ENCODE measurements at regions not wholly inside any gene's neighbourhood (a gene's known extent, or its start where the extent isn't known, plus 50 kb on each side); places are given as distances from the start of the nearest gene placed in this dataset.

DNA sequence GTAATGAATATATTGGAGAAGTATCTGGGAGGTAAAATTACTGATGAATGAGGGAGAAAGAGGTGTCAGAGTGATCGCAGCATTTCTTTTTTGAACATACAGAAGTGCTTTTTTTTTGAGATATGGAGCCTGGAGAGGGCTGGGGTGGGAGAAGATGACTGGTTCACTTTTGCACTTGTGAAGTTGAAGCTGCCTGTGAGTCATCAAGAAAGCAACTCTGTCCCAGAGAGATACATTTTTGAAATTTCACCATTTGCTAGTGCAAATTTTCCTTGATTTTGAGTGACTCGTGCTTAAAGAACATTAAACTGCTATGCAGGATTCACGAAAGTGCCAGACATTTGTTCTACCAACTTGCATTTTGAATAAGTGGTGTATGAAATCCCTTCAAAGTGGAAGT is 81.8 kb downstream of the ADRA2A start:
- ChIA-PET POLR2A (no interaction called here), CTCF (no interaction called here)
- no peaks in the 10 kb centered on the region for H3K9me3 ChIP-seq (ENCODE audit: control insufficient read depth in 2 of 3, low read length in 3 of 3)
- peaks cover 0 to 7% of the 10 kb centered on the region in 2 donors for H3K27me3 ChIP-seq (ENCODE audit: control insufficient read depth in 2 of 2, insufficient read depth in 2 of 2, low read length in 2 of 2)
- DNase-seq (no peak), ATAC-seq (no peak)
- H3K9me3 Mint-ChIP-seq: peaks cover 0 to 4% (median 0%) of the 10 kb centered on the region in 11 donors
- no peaks in the 10 kb centered on the region for H3K4me1 ChIP-seq (ENCODE audit: control insufficient read depth in 2 of 2, insufficient read depth in 2 of 2, low read length in 2 of 2)
- intact Hi-C loops (cut with micrococcal nuclease): no loop called here
- H3K27me3 Mint-ChIP-seq: peaks cover 20 to 55% (median 54%) of the 10 kb centered on the region in 5 donors
- no peaks in the 10 kb centered on the region for H3K4me1 Mint-ChIP-seq
- no peak overlapping the region for H3K27ac ChIP-seq (ENCODE audit: low read depth, low read length)
- no peak overlapping the region for H3K27ac Mint-ChIP-seq
- no peak overlapping the region for H3K4me3 ChIP-seq (ENCODE audit: low read length)
- no peaks in the 10 kb centered on the region for H3K36me3 Mint-ChIP-seq
- no peak overlapping the region for H3K4me3 Mint-ChIP-seq
- H3K36me3 ChIP-seq (ENCODE audit: control insufficient read depth in 2 of 3, insufficient read depth in 3 of 3, low read length in 3 of 3): no peaks in the 10 kb centered on the region

DNA sequence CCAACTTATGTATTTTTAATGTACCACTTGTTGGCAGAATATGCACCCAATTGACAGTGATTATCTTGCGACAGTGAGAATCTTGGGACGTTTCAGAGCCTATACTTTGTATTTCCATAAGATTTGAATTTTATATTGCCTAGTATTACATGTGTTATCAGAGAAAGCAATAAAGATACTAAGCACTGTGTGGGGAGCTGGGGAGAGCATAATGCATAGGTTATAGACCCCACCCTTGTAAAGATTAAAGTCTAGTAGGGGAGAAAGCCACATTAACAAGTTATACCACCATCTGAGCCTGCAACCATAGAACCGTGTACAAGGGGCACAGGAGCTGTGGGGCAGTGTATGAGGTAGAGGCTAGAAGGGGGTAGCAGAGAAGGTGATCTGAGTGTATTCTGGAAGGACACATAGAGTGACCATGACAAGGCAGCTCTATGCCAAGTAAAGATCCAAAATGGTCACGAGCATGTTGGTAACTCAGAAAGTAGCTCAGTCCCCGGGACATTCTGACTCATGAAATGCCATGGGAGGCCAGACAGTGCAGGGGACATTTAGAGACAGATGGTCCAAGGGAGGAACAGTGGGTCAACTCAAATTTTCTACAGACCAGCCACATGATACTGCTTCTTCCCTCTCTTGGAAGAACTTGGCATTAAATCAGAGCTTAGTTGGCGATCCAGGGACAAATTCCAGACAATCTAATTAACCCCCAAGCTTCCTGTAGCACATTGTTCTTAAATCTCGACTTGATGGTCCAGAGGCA is 84.5 kb downstream of the ADRA2A start:
- Histone ChIP-seq H3K9me3 (ENCODE audit: control insufficient read depth in 2 of 3, low read length in 3 of 3) (no peaks in the 10 kb centered on the region), H3K27ac (ENCODE audit: low read depth, low read length) (no peak overlapping the region), H3K4me1 (ENCODE audit: control insufficient read depth in 2 of 2, insufficient read depth in 2 of 2, low read length in 2 of 2) (no peaks in the 10 kb centered on the region), H3K27me3 (ENCODE audit: control insufficient read depth in 2 of 2, insufficient read depth in 2 of 2, low read length in 2 of 2) (no peaks in the 10 kb centered on the region), H3K4me3 (ENCODE audit: low read length) (no peak overlapping the region), H3K36me3 (ENCODE audit: control insufficient read depth in 2 of 3, insufficient read depth in 3 of 3, low read length in 3 of 3) (no peaks in the 10 kb centered on the region)
- no peak for ATAC-seq
- DNase-seq: no peak
- CTCF ChIA-PET: no interaction called here
- intact Hi-C loops (cut with micrococcal nuclease): no loop called here
- POLR2A ChIA-PET: no interaction called here
- H3K4me1 Mint-ChIP-seq: no peaks in the 10 kb centered on the region
- H3K9me3 Mint-ChIP-seq: peaks cover 0 to 7% (median 1%) of the 10 kb centered on the region in 11 donors
- no peaks in the 10 kb centered on the region for H3K36me3 Mint-ChIP-seq
- peaks cover 19 to 61% (median 49%) of the 10 kb centered on the region in 5 donors for H3K27me3 Mint-ChIP-seq
- H3K4me3 Mint-ChIP-seq: no peak overlapping the region
- no peak overlapping the region for H3K27ac Mint-ChIP-seq

DNA sequence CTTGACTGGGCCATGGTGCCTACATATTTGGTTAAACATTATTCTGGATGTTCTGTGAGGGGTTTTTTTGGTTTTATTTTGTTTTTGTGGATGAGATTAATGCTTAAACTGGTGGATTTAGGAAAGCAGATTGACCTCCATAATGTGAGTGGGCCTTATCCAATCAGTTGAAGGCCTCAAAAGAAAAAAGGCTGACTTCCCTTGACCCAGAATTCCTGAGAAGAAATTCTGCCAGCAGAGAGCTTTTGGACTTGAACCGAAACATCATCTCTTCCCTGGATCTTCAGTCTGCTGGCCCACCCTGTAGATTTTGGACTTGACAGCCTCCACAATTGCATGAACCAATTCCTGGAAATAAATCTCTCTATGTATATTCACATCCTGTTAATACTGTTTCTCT is 94.4 kb downstream of the ADRA2A start:
- Histone ChIP-seq H3K27ac (ENCODE audit: low read depth, low read length) (no peak overlapping the region), H3K27me3 (ENCODE audit: control insufficient read depth in 2 of 2, insufficient read depth in 2 of 2, low read length in 2 of 2) (no peaks in the 10 kb centered on the region), H3K4me3 (ENCODE audit: low read length) (no peak overlapping the region), H3K4me1 (ENCODE audit: control insufficient read depth in 2 of 2, insufficient read depth in 2 of 2, low read length in 2 of 2) (no peaks in the 10 kb centered on the region), H3K9me3 (ENCODE audit: control insufficient read depth in 2 of 3, low read length in 3 of 3) (no peaks in the 10 kb centered on the region), H3K36me3 (ENCODE audit: control insufficient read depth in 2 of 3, insufficient read depth in 3 of 3, low read length in 3 of 3) (no peaks in the 10 kb centered on the region)
- H3K4me3 Mint-ChIP-seq: no peak overlapping the region
- CTCF ChIA-PET: no interaction called here
- peaks cover 1 to 34% (median 7%) of the 10 kb centered on the region in 11 donors for H3K9me3 Mint-ChIP-seq
- peaks cover 0 to 4% (median 0%) of the 10 kb centered on the region in 5 donors for H3K36me3 Mint-ChIP-seq
- DNase-seq (no peak), ATAC-seq (no peak)
- no peak overlapping the region for H3K27ac Mint-ChIP-seq
- intact Hi-C loops (cut with micrococcal nuclease): no loop called here
- peaks cover 0 to 44% (median 34%) of the 10 kb centered on the region in 5 donors for H3K27me3 Mint-ChIP-seq
- POLR2A ChIA-PET: no interaction called here
- peaks cover 0 to 2% (median 0%) of the 10 kb centered on the region in 7 donors for H3K4me1 Mint-ChIP-seq

DNA sequence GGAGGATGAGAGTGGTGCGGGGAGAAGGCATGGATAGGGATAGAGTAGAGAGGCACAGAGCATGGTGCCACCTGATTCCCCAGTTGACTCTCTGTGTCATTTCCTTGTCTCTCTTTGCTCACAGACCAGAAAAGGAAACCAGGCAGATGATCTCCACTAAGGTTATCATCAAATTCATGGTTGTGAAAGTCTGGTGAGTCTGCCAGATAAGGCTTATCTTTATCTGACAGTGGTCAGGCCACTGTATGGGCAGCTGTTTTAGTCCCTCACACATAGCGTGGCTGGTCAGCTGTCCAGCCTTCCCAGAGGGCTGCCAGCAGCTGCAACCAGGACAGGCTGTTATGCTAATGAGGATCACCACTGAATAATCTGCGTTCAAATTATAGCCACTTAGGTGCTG is 99.0 kb downstream of the ADRA2A start:
- no peaks in the 10 kb centered on the region for H3K27me3 ChIP-seq (ENCODE audit: control insufficient read depth in 2 of 2, insufficient read depth in 2 of 2, low read length in 2 of 2)
- CTCF ChIA-PET: no interaction called here
- intact Hi-C loops (cut with micrococcal nuclease): no loop called here
- H3K36me3 ChIP-seq (ENCODE audit: control insufficient read depth in 2 of 3, insufficient read depth in 3 of 3, low read length in 3 of 3): no peaks in the 10 kb centered on the region
- H3K9me3 ChIP-seq (ENCODE audit: control insufficient read depth in 2 of 3, low read length in 3 of 3): no peaks in the 10 kb centered on the region
- ATAC-seq (peak; percentile 26), DNase-seq (no peak)
- POLR2A ChIA-PET: interaction anchor here (0.7 kb wide), 1 partner anchor 468 kb away, joined by 3 read pairs; no protein-coding TSS in a partner anchor
- Mint-ChIP-seq H3K4me3 (no peak overlapping the region), H3K9me3 (peaks cover 0 to 27% (median 4%) of the 10 kb centered on the region in 11 donors), H3K36me3 (peaks cover 0 to 4% (median 0%) of the 10 kb centered on the region in 5 donors), H3K4me1 (peaks cover 0 to 3% (median 0%) of the 10 kb centered on the region in 7 donors), H3K27me3 (peaks cover 2 to 58% (median 48%) of the 10 kb centered on the region in 5 donors), H3K27ac (no peak overlapping the region)
- H3K27ac ChIP-seq (ENCODE audit: low read depth, low read length): no peak overlapping the region
- no peak overlapping the region for H3K4me3 ChIP-seq (ENCODE audit: low read length)
- H3K4me1 ChIP-seq (ENCODE audit: control insufficient read depth in 2 of 2, insufficient read depth in 2 of 2, low read length in 2 of 2): no peaks in the 10 kb centered on the region

DNA sequence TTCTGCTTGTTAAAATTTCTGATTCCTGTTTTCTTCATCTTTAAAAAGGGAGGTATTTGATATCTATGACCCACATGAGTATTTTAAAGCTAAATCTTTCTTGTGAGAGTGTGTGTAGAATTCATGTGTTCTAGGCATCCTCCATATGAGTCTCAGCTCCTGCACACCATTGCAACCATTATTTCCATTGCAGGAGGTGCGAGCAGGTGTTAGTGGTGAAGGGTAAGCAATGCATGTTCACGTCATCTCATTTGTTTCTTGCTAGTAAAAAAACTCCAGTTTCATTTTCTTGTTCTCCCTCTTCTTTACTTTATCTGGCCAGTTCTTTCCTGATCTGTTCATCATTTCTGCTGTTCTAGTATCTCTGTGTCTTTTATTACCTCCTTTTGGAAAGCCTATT is 100.5 kb downstream of the ADRA2A start:
- Mint-ChIP-seq H3K9me3 (peaks cover 0 to 27% (median 4%) of the 10 kb centered on the region in 11 donors), H3K36me3 (peaks cover 0 to 4% (median 0%) of the 10 kb centered on the region in 5 donors), H3K27me3 (peaks cover 2 to 53% (median 46%) of the 10 kb centered on the region in 5 donors), H3K4me1 (peaks cover 0 to 3% (median 0%) of the 10 kb centered on the region in 7 donors), H3K4me3 (no peak overlapping the region), H3K27ac (no peak overlapping the region)
- no peak for ATAC-seq
- H3K4me1 ChIP-seq (ENCODE audit: control insufficient read depth in 2 of 2, insufficient read depth in 2 of 2, low read length in 2 of 2): no peaks in the 10 kb centered on the region
- no peaks in the 10 kb centered on the region for H3K9me3 ChIP-seq (ENCODE audit: control insufficient read depth in 2 of 3, low read length in 3 of 3)
- intact Hi-C loops (cut with micrococcal nuclease): no loop called here
- ChIA-PET CTCF (no interaction called here), POLR2A (no interaction called here)
- no peak overlapping the region for H3K4me3 ChIP-seq (ENCODE audit: low read length)
- H3K27me3 ChIP-seq (ENCODE audit: control insufficient read depth in 2 of 2, insufficient read depth in 2 of 2, low read length in 2 of 2): no peaks in the 10 kb centered on the region
- DNase-seq: no peak
- H3K27ac ChIP-seq (ENCODE audit: low read depth, low read length): no peak overlapping the region
- no peaks in the 10 kb centered on the region for H3K36me3 ChIP-seq (ENCODE audit: control insufficient read depth in 2 of 3, insufficient read depth in 3 of 3, low read length in 3 of 3)

DNA sequence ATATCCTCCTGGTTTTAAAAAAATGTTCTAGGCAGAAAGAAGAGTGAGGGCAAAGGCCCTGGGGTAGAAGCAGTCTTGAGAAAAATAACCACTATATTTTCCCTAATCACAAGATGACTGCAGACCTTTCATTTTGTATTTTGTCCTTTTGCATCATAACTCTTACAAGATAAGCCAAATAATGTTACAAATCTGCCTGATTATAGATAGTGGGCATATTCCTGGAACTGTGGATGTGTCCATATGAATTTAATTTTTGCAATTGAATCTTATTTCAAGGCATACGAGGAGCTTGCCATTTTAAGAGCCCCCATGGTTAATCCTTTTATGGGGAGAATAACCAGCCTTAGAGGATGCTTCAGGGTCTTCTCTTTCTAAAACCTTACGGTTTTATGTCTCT is 102.7 kb downstream of the ADRA2A start:
- no peaks in the 10 kb centered on the region for H3K9me3 ChIP-seq (ENCODE audit: control insufficient read depth in 2 of 3, low read length in 3 of 3)
- Mint-ChIP-seq H3K4me3 (no peak overlapping the region), H3K27me3 (peaks cover 2 to 49% (median 42%) of the 10 kb centered on the region in 5 donors), H3K36me3 (peaks cover 0 to 2% (median 0%) of the 10 kb centered on the region in 5 donors), H3K4me1 (peaks cover 0 to 3% (median 0%) of the 10 kb centered on the region in 7 donors), H3K9me3 (peaks cover 0 to 14% (median 2%) of the 10 kb centered on the region in 11 donors), H3K27ac (no peak overlapping the region)
- intact Hi-C loops (cut with micrococcal nuclease): no loop called here
- DNase-seq: no peak
- H3K4me3 ChIP-seq (ENCODE audit: low read length): no peak overlapping the region
- H3K27ac ChIP-seq (ENCODE audit: low read depth, low read length): no peak overlapping the region
- ChIA-PET POLR2A (no interaction called here), CTCF (interaction anchor here (0.6 kb wide), 1 partner anchor 88 kb away, joined by 5 read pairs; no protein-coding TSS in a partner anchor)
- no peaks in the 10 kb centered on the region for H3K4me1 ChIP-seq (ENCODE audit: control insufficient read depth in 2 of 2, insufficient read depth in 2 of 2, low read length in 2 of 2)
- H3K27me3 ChIP-seq (ENCODE audit: control insufficient read depth in 2 of 2, insufficient read depth in 2 of 2, low read length in 2 of 2): no peaks in the 10 kb centered on the region
- H3K36me3 ChIP-seq (ENCODE audit: control insufficient read depth in 2 of 3, insufficient read depth in 3 of 3, low read length in 3 of 3): no peaks in the 10 kb centered on the region
- no peak for ATAC-seq

DNA sequence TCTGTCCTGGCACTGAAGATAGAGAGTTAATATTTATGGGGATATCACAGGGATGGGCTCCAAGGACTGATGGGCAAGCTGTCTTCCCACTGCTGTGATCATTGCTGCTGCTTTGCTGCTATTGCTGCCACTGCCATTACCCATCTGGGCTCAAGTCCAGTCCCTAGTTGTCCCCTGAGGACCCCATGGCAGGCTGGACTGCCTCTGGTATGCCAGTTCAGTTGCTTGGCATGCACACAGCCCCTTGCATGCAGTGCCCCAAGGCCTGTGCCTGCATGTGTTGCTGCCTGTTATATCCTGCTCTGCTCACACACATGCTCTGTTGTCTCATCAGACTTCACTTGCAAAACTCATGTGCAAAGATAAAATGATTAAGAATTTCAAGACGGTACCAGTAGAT is 109.5 kb downstream of the ADRA2A start:
- H3K27me3 Mint-ChIP-seq: peaks cover 0 to 24% (median 11%) of the 10 kb centered on the region in 5 donors
- ATAC-seq (no peak), DNase-seq (no peak)

More for the DNA sequence above, 109.5 kb downstream of the ADRA2A start:
- Histone ChIP-seq H3K4me3 (ENCODE audit: low read length) (no peak overlapping the region), H3K4me1 (ENCODE audit: control insufficient read depth in 2 of 2, insufficient read depth in 2 of 2, low read length in 2 of 2) (no peaks in the 10 kb centered on the region), H3K36me3 (ENCODE audit: control insufficient read depth in 2 of 3, insufficient read depth in 3 of 3, low read length in 3 of 3) (no peaks in the 10 kb centered on the region), H3K27ac (ENCODE audit: low read depth, low read length) (no peak overlapping the region), H3K27me3 (ENCODE audit: control insufficient read depth in 2 of 2, insufficient read depth in 2 of 2, low read length in 2 of 2) (peaks cover 0 to 3% of the 10 kb centered on the region in 2 donors), H3K9me3 (ENCODE audit: control insufficient read depth in 2 of 3, low read length in 3 of 3) (no peaks in the 10 kb centered on the region)
- ChIA-PET POLR2A (no interaction called here), CTCF (no interaction called here)
- Mint-ChIP-seq H3K36me3 (no peaks in the 10 kb centered on the region), H3K9me3 (peaks cover 0 to 2% (median 0%) of the 10 kb centered on the region in 11 donors), H3K4me3 (no peak overlapping the region), H3K4me1 (no peaks in the 10 kb centered on the region), H3K27ac (no peak overlapping the region)
- intact Hi-C loops (cut with micrococcal nuclease): no loop called here

Measured in naive thymus-derived CD4-positive, alpha-beta T cell (primary cell).